ENCODE measurements at regions not wholly inside any gene's neighbourhood (a gene's known extent, or its start where the extent isn't known, plus 50 kb on each side); places are given as distances from the start of the nearest gene placed in this dataset.

DNA sequence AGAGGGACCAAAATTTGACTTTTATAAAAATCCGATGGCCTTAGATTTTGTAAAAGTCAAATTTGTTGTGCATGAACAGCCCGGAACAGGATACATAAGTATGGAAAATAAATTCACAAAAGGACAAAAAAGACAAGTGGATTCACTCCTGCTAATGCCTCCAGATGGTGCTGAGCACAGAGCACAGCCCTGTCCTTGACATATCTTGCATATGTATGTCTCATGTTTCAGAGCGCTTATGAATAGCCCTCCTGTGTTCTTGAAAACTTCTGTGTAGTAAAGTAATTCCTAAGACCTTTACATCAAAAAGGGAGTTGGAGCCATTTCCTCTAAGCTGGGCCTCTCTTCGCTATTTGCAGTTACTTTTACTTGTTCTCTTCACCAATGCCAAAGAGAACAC, 110.7 kb upstream of the RAB3GAP2 start:
- TF ChIP-seq, protein P1, sequence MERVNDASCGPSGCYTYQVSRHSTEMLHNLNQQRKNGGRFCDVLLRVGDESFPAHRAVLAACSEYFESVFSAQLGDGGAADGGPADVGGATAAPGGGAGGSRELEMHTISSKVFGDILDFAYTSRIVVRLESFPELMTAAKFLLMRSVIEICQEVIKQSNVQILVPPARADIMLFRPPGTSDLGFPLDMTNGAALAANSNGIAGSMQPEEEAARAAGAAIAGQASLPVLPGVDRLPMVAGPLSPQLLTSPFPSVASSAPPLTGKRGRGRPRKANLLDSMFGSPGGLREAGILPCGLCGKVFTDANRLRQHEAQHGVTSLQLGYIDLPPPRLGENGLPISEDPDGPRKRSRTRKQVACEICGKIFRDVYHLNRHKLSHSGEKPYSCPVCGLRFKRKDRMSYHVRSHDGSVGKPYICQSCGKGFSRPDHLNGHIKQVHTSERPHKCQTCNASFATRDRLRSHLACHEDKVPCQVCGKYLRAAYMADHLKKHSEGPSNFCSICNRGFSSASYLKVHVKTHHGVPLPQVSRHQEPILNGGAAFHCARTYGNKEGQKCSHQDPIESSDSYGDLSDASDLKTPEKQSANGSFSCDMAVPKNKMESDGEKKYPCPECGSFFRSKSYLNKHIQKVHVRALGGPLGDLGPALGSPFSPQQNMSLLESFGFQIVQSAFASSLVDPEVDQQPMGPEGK (CRISPR knock-in tag; IDR thresholded peaks at IDR 0.05; ENCODE audit: borderline replicate concordance): no peak
- no peak for TF ChIP-seq ZNF8 (CRISPR knock-in tag; IDR thresholded peaks at IDR 0.05)
- no peak for TF ChIP-seq TOX (CRISPR knock-in tag; IDR thresholded peaks at IDR 0.05; ENCODE audit: borderline replicate concordance)
